SK-N-SH (cell line): ENCODE measurements at regions not wholly inside any gene's neighbourhood (a gene's known extent, or its start where the extent isn't known, plus 50 kb on each side); places are given as distances from the start of the nearest gene placed in this dataset.

Experiments
- CTCF ChIA-PET: fragments of 300-600, 350-600 bp; formaldehyde crosslinking; extraction: SDS; loops from one replicate; lab custom pipeline; 2021; lab: Yijun Ruan, JAX
- POLR2A ChIA-PET: fragments of 350-600 bp; sonication (Branson Sonifier 250); formaldehyde crosslinking; extraction: SDS; loops from one replicate; lab custom pipeline; 2020; ENCODE audit warnings: antibody characterized with exemption, inconsistent platforms; lab: Yijun Ruan, JAX
- DNase-seq: peaks from one replicate; pipeline ENCODE4 v3.0.0; 2012
- H2AFZ ChIP-seq: fragments of 200-600 bp; sonication (generic); 2 replicates; pipeline ENCODE4 v1.8.1; 2016; ENCODE audit warnings: antibody characterized with exemption, mild to moderate bottlenecking, low read depth
- H3F3A ChIP-seq: fragments of 200-600 bp; sonication (generic); replicated peaks from 2 replicates; pipeline ENCODE3; 2016; ENCODE audit warnings: antibody characterized with exemption, mild to moderate bottlenecking; ENCODE audit not compliant: insufficient read depth
- H3K27ac ChIP-seq, 2 experiments: fragments of 200-500 bp in 1 of 2; fragments of 200-600 bp in 1 of 2; sonication (Bioruptor generic) in 1 of 2; sonication (generic), shearing (Covaris generic) in 1 of 2; 2 replicates each; pipeline versions ENCODE4 v1.5.1 to v1.6.1; 2014 to 2016; ENCODE audit warnings: low read depth in 2 of 2, inconsistent platforms in 1 of 2, low read length in 1 of 2, mild to moderate bottlenecking in 1 of 2, mixed read lengths in 1 of 2
- H3K27me3 ChIP-seq: fragments of 200-600 bp; sonication (generic), shearing (Covaris generic); 2 replicates; pipeline ENCODE4 v1.6.1; 2016; ENCODE audit warnings: mixed run types; ENCODE audit not compliant: insufficient read depth
- H3K36me3 ChIP-seq, 2 experiments: fragments of 200-500 bp in 1 of 2; fragments of 200-600 bp in 1 of 2; sonication (Bioruptor generic) in 1 of 2; sonication (generic) in 1 of 2; replicated peaks in 1 of 2; 2 replicates each; pipeline versions ENCODE3 to v1.5.1; 2014 to 2016; ENCODE audit warnings: low read length in 1 of 2, mild to moderate bottlenecking in 1 of 2; ENCODE audit not compliant: insufficient read depth in 2 of 2, control insufficient read depth in 1 of 2
- H3K4me1 ChIP-seq, 2 experiments: fragments of 200-500 bp in 1 of 2; fragments of 200-600 bp in 1 of 2; sonication (Bioruptor generic) in 1 of 2; sonication (generic), shearing (Covaris generic) in 1 of 2; 2 replicates each; pipeline versions ENCODE4 v1.5.1 to v1.6.1; 2014 to 2016; ENCODE audit warnings: low read depth in 1 of 2, low read length in 1 of 2, mixed run types in 1 of 2; ENCODE audit not compliant: insufficient read depth in 2 of 2, control insufficient read depth in 1 of 2
- H3K4me2 ChIP-seq: fragments of 200-600 bp; sonication (generic), shearing (Covaris generic); 2 replicates; pipeline ENCODE4 v1.6.1; 2017; ENCODE audit warnings: mixed run types
- H3K4me3 ChIP-seq, 2 experiments: fragments of 200-500 bp in 1 of 2; fragments of 200-600 bp in 1 of 2; sonication (Bioruptor generic) in 1 of 2; sonication (generic), shearing (Covaris generic) in 1 of 2; 2 replicates each; pipeline versions ENCODE4 v1.5.1 to v1.8.1; 2014 to 2016; ENCODE audit warnings: low read depth in 2 of 2, inconsistent platforms in 1 of 2, low read length in 1 of 2, mild to moderate bottlenecking in 1 of 2, mixed read lengths in 1 of 2, moderate library complexity in 1 of 2
- H3K79me2 ChIP-seq: fragments of 200-600 bp; sonication (generic); 2 replicates; pipeline ENCODE4 v1.8.1; 2017; ENCODE audit warnings: mild to moderate bottlenecking; ENCODE audit not compliant: insufficient read depth
- H3K9ac ChIP-seq: fragments of 200-600 bp; sonication (generic); 2 replicates; pipeline ENCODE4 v1.6.1; 2017; ENCODE audit warnings: mixed run types
- H3K9me2 ChIP-seq: fragments of 200-600 bp; sonication (generic); 2 replicates; pipeline ENCODE4 v1.6.1; 2017; ENCODE audit warnings: mixed run types
- H3K9me3 ChIP-seq: fragments of 200-600 bp; sonication (generic); 2 replicates; pipeline ENCODE4 v1.6.1; 2017; ENCODE audit warnings: mixed run types, mild to moderate bottlenecking, moderate library complexity
- H4K20me1 ChIP-seq: fragments of 200-600 bp; sonication (generic); 2 replicates; pipeline ENCODE4 v1.6.1; 2017; ENCODE audit warnings: mild to moderate bottlenecking, mixed run types; ENCODE audit not compliant: insufficient read depth
- CHD2 ChIP-seq: fragments of 150-350 bp; IDR thresholded peaks from 2 replicates; pipeline ENCODE4 v1.6.1; 2018; ENCODE audit warnings: low read length; ENCODE audit not compliant: partially characterized antibody
- EP300 ChIP-seq, 2 experiments: IDR thresholded peaks; 2 replicates each; pipeline versions ENCODE4 v1.4.0 to v1.6.1; 2012; ENCODE audit warnings: borderline replicate concordance in 1 of 2, low read depth in 1 of 2, low read length in 1 of 2
- EZH2phosphoT487 ChIP-seq: fragments of 200-600 bp; sonication (generic); IDR thresholded peaks from 2 replicates; pipeline ENCODE4 v1.6.1; 2017; ENCODE audit warnings: low read depth, mixed run types, mild to moderate bottlenecking, antibody characterized with exemption, moderate library complexity, borderline replicate concordance
- GABPA ChIP-seq: IDR thresholded peaks from 2 replicates; pipeline ENCODE4 v1.4.0; 2012; ENCODE audit warnings: low read depth, mild to moderate bottlenecking
- IRF3 ChIP-seq: fragments of 150-350 bp; IDR thresholded peaks from 2 replicates; pipeline ENCODE4 v1.6.1; 2016; ENCODE audit warnings: mild to moderate bottlenecking, low read depth, low read length
- MXI1 ChIP-seq: IDR thresholded peaks from 2 replicates; pipeline ENCODE4 v1.6.1; 2012; ENCODE audit warnings: mild to moderate bottlenecking, low read depth, low read length, improper control_type of control experiment
- NFIC ChIP-seq: IDR thresholded peaks from 2 replicates; pipeline ENCODE4 v1.4.0; 2012; ENCODE audit warnings: borderline replicate concordance
- PBX3 ChIP-seq: IDR thresholded peaks from 2 replicates; pipeline ENCODE4; 2012
- POLR2AphosphoS5 ChIP-seq: IDR thresholded peaks from 2 replicates; pipeline ENCODE4 v1.6.1; 2012; ENCODE audit warnings: low read depth, low read length
- SMC3 ChIP-seq: IDR thresholded peaks from 2 replicates; pipeline ENCODE4 v1.6.1; 2012; ENCODE audit warnings: low read depth, low read length, improper control_type of control experiment
- TCF12 ChIP-seq: IDR thresholded peaks from 2 replicates; pipeline ENCODE4 v1.4.0; 2012
- TEAD4 ChIP-seq: IDR thresholded peaks from 2 replicates; pipeline ENCODE4 v1.4.0; 2012; ENCODE audit warnings: mild to moderate bottlenecking, borderline replicate concordance; ENCODE audit not compliant: insufficient read depth
- YY1 ChIP-seq: IDR thresholded peaks from 2 replicates; pipeline ENCODE4 v1.4.0; 2012; ENCODE audit warnings: low read depth, mild to moderate bottlenecking
- ZBTB33 ChIP-seq: IDR thresholded peaks from 2 replicates; pipeline ENCODE4 v1.4.0; 2012; ENCODE audit warnings: low read depth, borderline replicate concordance
- WGBS: methylation state at CpG from one replicate; pipeline ENCODE4 v1.1.6; 2017; ENCODE audit warnings: low lambda C conversion rate; 5-methylcytosine and 5-hydroxymethylcytosine counted together

- ChIA-PET POLR2A (no interaction called here), CTCF (no interaction called here)
- Histone ChIP-seq H3K27me3 (no peaks in the 10 kb centered on the region), H3K4me1 (no peaks in the 10 kb centered on the region), H3K4me2 (no peak overlapping the region), H4K20me1 (no peaks in the 10 kb centered on the region), H3K9ac (no peak overlapping the region), H3K79me2 (no peaks in the 10 kb centered on the region), H2AFZ (no peak overlapping the region), H3K27ac (no peak overlapping the region), H3K9me2 (no peaks in the 10 kb centered on the region), H3K9me3 (peaks cover 6% of the 10 kb centered on the region; the same call in 1 of the 2 replicates), H3F3A (no peaks in the 10 kb centered on the region), H3K4me3 (no peak overlapping the region), H3K36me3 (no peaks in the 10 kb centered on the region)
- TF ChIP-seq YY1, result no peak
- TF ChIP-seq TCF12, result no peak
- TF ChIP-seq SMC3, result no peak
- TF ChIP-seq PBX3, result no peak
- TF ChIP-seq ZBTB33, result no peak
- TF ChIP-seq IRF3, result no peak
- TF ChIP-seq EP300 (IDR thresholded peaks at IDR 0.05; ENCODE audit: borderline replicate concordance in 1 of 2, low read depth in 1 of 2, low read length in 1 of 2), result no peak
- TF ChIP-seq GABPA, result no peak
- TF ChIP-seq MXI1, result no peak
- TF ChIP-seq TEAD4, result no peak
- no peak for TF ChIP-seq NFIC
- no peak for TF ChIP-seq EZH2phosphoT487
- 38% methylated on average over 4 of the region's 4 CpGs for WGBS
- DNase-seq, result no peak
Observed at GRCh38 chr19:57025491-57025890, 94.3 kb upstream of the USP29 start.

- POLR2A ChIA-PET, result no interaction called here
- no peak overlapping the region for H3K9ac ChIP-seq
Observed at GRCh38 chr19:57026476-57026875, 93.3 kb upstream of the USP29 start.

More at GRCh38 chr19:57026476-57026875, 93.3 kb upstream of the USP29 start:
- Histone ChIP-seq H3K4me1 (no peaks in the 10 kb centered on the region), H3K36me3 (no peaks in the 10 kb centered on the region), H2AFZ (no peak overlapping the region), H3K4me2 (no peak overlapping the region), H3K27ac (no peak overlapping the region), H3K4me3 (no peak overlapping the region), H3K9me3 (peaks cover 6% of the 10 kb centered on the region; the same call in 1 of the 2 replicates), H3K79me2 (no peaks in the 10 kb centered on the region), H3K27me3 (no peaks in the 10 kb centered on the region), H3K9me2 (no peaks in the 10 kb centered on the region), H3F3A (no peaks in the 10 kb centered on the region), H4K20me1 (no peaks in the 10 kb centered on the region)
- WGBS, result 18% methylated on average over 3 of the region's 3 CpGs
- CTCF ChIA-PET, result no interaction called here
- DNase-seq, result no peak
- TF ChIP-seq CHD2 (no peak), POLR2AphosphoS5 (no peak)
